CD4-positive, alpha-beta memory T cell (primary cell): ENCODE measurements at regions not wholly inside any gene's neighbourhood (a gene's known extent, or its start where the extent isn't known, plus 50 kb on each side); places are given as distances from the start of the nearest gene placed in this dataset.
A peak's percentile ranks its signal among the peaks of the same experiment; 100 is the strongest.

Source experiments
- CTCF ChIA-PET: fragments of 350-600 bp; sonication (Branson Sonifier 250); formaldehyde crosslinking; loops from one replicate; lab custom pipeline; 2021; ENCODE audit warnings: inconsistent platforms; ENCODE audit not compliant: partially characterized antibody; lab: Charles Lee
- POLR2A ChIA-PET: fragments of 350-600 bp; sonication (Branson Sonifier 250); formaldehyde crosslinking; loops from one replicate; lab custom pipeline; 2021; ENCODE audit not compliant: partially characterized antibody; lab: Charles Lee
- DNase-seq, 5 donors: peaks; one replicate each; pipeline versions ENCODE4 v3.0.0 to v3.0.0-alpha.2; 2020 to 2022; ENCODE audit warnings: mixed read lengths in 1 of 5
- H3K27ac ChIP-seq: one replicate; pipeline ENCODE4 v1.7.0; 2013; ENCODE audit warnings: low read depth, low read length
- H3K27me3 ChIP-seq: 2 replicates; pipeline ENCODE4 v1.7.0; 2013; ENCODE audit warnings: mild to moderate bottlenecking, low read length, moderate library complexity; ENCODE audit not compliant: insufficient read depth
- H3K36me3 ChIP-seq: 2 replicates; pipeline ENCODE4 v1.7.0; 2013; ENCODE audit warnings: mild to moderate bottlenecking, low read length, moderate library complexity; ENCODE audit not compliant: insufficient read depth
- H3K4me1 ChIP-seq: 2 replicates; pipeline ENCODE4 v1.7.0; 2013; ENCODE audit warnings: mild to moderate bottlenecking, low read length, moderate library complexity; ENCODE audit not compliant: insufficient read depth
- H3K4me3 ChIP-seq, 2 donors: one replicate each; pipeline ENCODE4 v1.7.0; 2013; ENCODE audit warnings: low read length in 2 of 2, mild to moderate bottlenecking in 1 of 2
- H3K9me3 ChIP-seq, 2 donors: one replicate each; pipeline ENCODE4 v1.7.0; 2013; ENCODE audit warnings: low read length in 2 of 2, control low read depth in 1 of 2; ENCODE audit not compliant: control insufficient read depth in 1 of 2
- H3K27ac Mint-ChIP-seq, 7 donors: one replicate each; pipeline ENCODE4 v1.8.0; 2020 to 2021; ENCODE audit warnings: mixed read lengths in 7 of 7, mild to moderate bottlenecking in 6 of 7, inconsistent platforms in 3 of 7, moderate library complexity in 3 of 7
- H3K27me3 Mint-ChIP-seq, 2 donors: one replicate each; pipeline ENCODE4 v1.8.0; 2020 to 2021; ENCODE audit warnings: mixed read lengths in 2 of 2
- H3K36me3 Mint-ChIP-seq, 2 donors: one replicate each; pipeline ENCODE4 v1.8.0; 2020 to 2021; ENCODE audit warnings: mixed read lengths in 2 of 2, inconsistent platforms in 1 of 2, mild to moderate bottlenecking in 1 of 2
- H3K4me1 Mint-ChIP-seq, 4 donors: one replicate each; pipeline ENCODE4 v1.8.0; 2020 to 2021; ENCODE audit warnings: mixed read lengths in 4 of 4, mild to moderate bottlenecking in 1 of 4
- H3K4me3 Mint-ChIP-seq, 8 donors: one replicate each; pipeline ENCODE4 v1.8.0; 2020 to 2021; ENCODE audit warnings: mixed read lengths in 8 of 8, mild to moderate bottlenecking in 7 of 8, moderate library complexity in 6 of 8, inconsistent platforms in 3 of 8
- H3K9me3 Mint-ChIP-seq, 8 donors: one replicate each; pipeline ENCODE4 v1.8.0; 2020 to 2021; ENCODE audit warnings: mixed read lengths in 8 of 8, mild to moderate bottlenecking in 5 of 8, inconsistent platforms in 3 of 8, moderate library complexity in 1 of 8
- intact Hi-C: fragments of 100-400 bp; cut with micrococcal nuclease; formaldehyde crosslinking; loops from one replicate; pipeline ENCODE4 v1.15.1; 2023

- Histone ChIP-seq H3K4me3 (no peak overlapping the region), H3K27ac (no peak overlapping the region), H3K4me1 (no peaks in the 10 kb centered on the region), H3K27me3 (no peaks in the 10 kb centered on the region), H3K36me3 (no peaks in the 10 kb centered on the region), H3K9me3 (no peaks in the 10 kb centered on the region)
- intact Hi-C loops, result no loop called here
- Mint-ChIP-seq H3K9me3 (no peaks in the 10 kb centered on the region), H3K27me3 (peaks cover 2 to 4% of the 10 kb centered on the region in 2 donors), H3K4me1 (peaks cover 0 to 6% (median under 1%) of the 10 kb centered on the region in 4 donors), H3K4me3 (no peak overlapping the region), H3K27ac (no peak overlapping the region), H3K36me3 (no peaks in the 10 kb centered on the region)
- CTCF ChIA-PET, result interaction anchor here (1.4 to 1.7 kb wide), 2 partner anchors 11 to 75 kb away, joined by 3 to 6 read pairs; no protein-coding TSS in a partner anchor
- no peak for DNase-seq
- POLR2A ChIA-PET, result interaction anchor here (0.9 kb wide), 1 partner anchor 9 kb away, joined by 3 read pairs; no protein-coding TSS in a partner anchor
These were observed 146.6 kb downstream of the HERPUD2 start for GRCh38 chr7:35548291-35548690.

- POLR2A ChIA-PET, result no interaction called here
- no peaks in the 10 kb centered on the region for H3K36me3 ChIP-seq
- intact Hi-C loops, result no loop called here
- DNase-seq, result no peak
- no peak overlapping the region for H3K4me3 Mint-ChIP-seq
- no peaks in the 10 kb centered on the region for H3K9me3 ChIP-seq
- no peak overlapping the region for H3K27ac ChIP-seq
- no peaks in the 10 kb centered on the region for H3K36me3 Mint-ChIP-seq
- no peaks in the 10 kb centered on the region for H3K27me3 ChIP-seq
- H3K27ac Mint-ChIP-seq, result no peak overlapping the region
- CTCF ChIA-PET, result interaction anchor here (1.7 kb wide), 1 partner anchor 9 kb away, joined by 7 read pairs; no protein-coding TSS in a partner anchor
- H3K4me3 ChIP-seq, result no peak overlapping the region
- no peaks in the 10 kb centered on the region for H3K4me1 ChIP-seq
- no peaks in the 10 kb centered on the region for H3K9me3 Mint-ChIP-seq
- H3K27me3 Mint-ChIP-seq, result peaks cover 2 to 4% of the 10 kb centered on the region in 2 donors
- H3K4me1 Mint-ChIP-seq, result peaks cover 0 to 6% (median under 1%) of the 10 kb centered on the region in 4 donors
These were observed 148.1 kb downstream of the HERPUD2 start for GRCh38 chr7:35546691-35547429.

GRCh38 chr7:35545831-35546230 is 149.1 kb downstream of the HERPUD2 start:
- Histone ChIP-seq H3K36me3 (no peaks in the 10 kb centered on the region), H3K9me3 (no peaks in the 10 kb centered on the region), H3K4me1 (no peaks in the 10 kb centered on the region), H3K27me3 (no peaks in the 10 kb centered on the region), H3K27ac (no peak overlapping the region), H3K4me3 (no peak overlapping the region)
- Mint-ChIP-seq H3K36me3 (no peaks in the 10 kb centered on the region), H3K4me3 (no peak overlapping the region), H3K4me1 (peaks cover 0 to 6% (median under 1%) of the 10 kb centered on the region in 4 donors), H3K27me3 (peaks cover 2 to 4% of the 10 kb centered on the region in 2 donors), H3K27ac (peak overlapping the region in 1 of 7 donors; percentile 43), H3K9me3 (no peaks in the 10 kb centered on the region)
- intact Hi-C loops, result no loop called here
- POLR2A ChIA-PET, result no interaction called here
- CTCF ChIA-PET, result interaction anchor here (1.5 to 1.7 kb wide), 2 partner anchors 8 to 25 kb away, joined by 4 to 7 read pairs; no protein-coding TSS in a partner anchor
- no peak for DNase-seq

- intact Hi-C loops, result no loop called here
- no peak overlapping the region for H3K27ac ChIP-seq
- H3K27me3 ChIP-seq, result no peaks in the 10 kb centered on the region
- Mint-ChIP-seq H3K36me3 (no peaks in the 10 kb centered on the region), H3K4me1 (peaks cover 0 to 6% (median under 1%) of the 10 kb centered on the region in 4 donors), H3K27ac (no peak overlapping the region), H3K27me3 (peaks cover 2 to 4% of the 10 kb centered on the region in 2 donors), H3K4me3 (no peak overlapping the region), H3K9me3 (no peaks in the 10 kb centered on the region)
- H3K36me3 ChIP-seq, result no peaks in the 10 kb centered on the region
- DNase-seq, result no peak
- POLR2A ChIA-PET, result no interaction called here
- CTCF ChIA-PET, result interaction anchor here (0.9 to 1.5 kb wide), 2 partner anchors 10 to 24 kb away, joined by 3 to 4 read pairs; no protein-coding TSS in a partner anchor
- no peaks in the 10 kb centered on the region for H3K4me1 ChIP-seq
- H3K4me3 ChIP-seq, result no peak overlapping the region
- no peaks in the 10 kb centered on the region for H3K9me3 ChIP-seq
These were observed 150.8 kb downstream of the HERPUD2 start for GRCh38 chr7:35544028-35544742.

GRCh38 chr7:35537067-35538023 is 157.6 kb downstream of the HERPUD2 start:
- ChIA-PET POLR2A (no interaction called here), CTCF (interaction anchor here (0.5 to 3.8 kb wide), 13 partner anchors 9 to 1413 kb away, joined by 3 to 12 read pairs (median 4); no protein-coding TSS in a partner anchor)
- peaks cover 3 to 7% of the 10 kb centered on the region in 2 donors for H3K27me3 Mint-ChIP-seq
- H3K27ac ChIP-seq, result no peak overlapping the region
- no peaks in the 10 kb centered on the region for H3K27me3 ChIP-seq
- H3K4me3 Mint-ChIP-seq, result peak overlapping the region; percentile 77 to 93 (median 84)
- no peaks in the 10 kb centered on the region for H3K36me3 ChIP-seq
- no peaks in the 10 kb centered on the region for H3K4me1 ChIP-seq
- DNase-seq, result peak; percentile 68 to 78 (median 75)
- no peaks in the 10 kb centered on the region for H3K9me3 Mint-ChIP-seq
- H3K36me3 Mint-ChIP-seq, result no peaks in the 10 kb centered on the region
- H3K27ac Mint-ChIP-seq, result peak overlapping the region in 2 of 7 donors; percentile 32 to 80
- H3K4me1 Mint-ChIP-seq, result peaks cover 0 to 3% (median under 1%) of the 10 kb centered on the region in 4 donors
- no peaks in the 10 kb centered on the region for H3K9me3 ChIP-seq
- intact Hi-C loops, result loop anchor here (1.0 to 5.0 kb wide), 5 partner anchors 112 to 1445 kb away; partner anchors contain the start of gene DPY19L1
- peak overlapping the region in 1 of 2 donors; percentile 31 for H3K4me3 ChIP-seq

- peaks cover 0 to 3% (median under 1%) of the 10 kb centered on the region in 4 donors for H3K4me1 Mint-ChIP-seq
- H3K27ac Mint-ChIP-seq, result peak overlapping the region in 1 of 7 donors; percentile 36
- Histone ChIP-seq H3K4me3 (no peak overlapping the region), H3K36me3 (no peaks in the 10 kb centered on the region), H3K27ac (no peak overlapping the region), H3K9me3 (no peaks in the 10 kb centered on the region), H3K4me1 (no peaks in the 10 kb centered on the region), H3K27me3 (no peaks in the 10 kb centered on the region)
- DNase-seq, result no peak
- POLR2A ChIA-PET, result no interaction called here
- peaks cover 3 to 8% of the 10 kb centered on the region in 2 donors for H3K27me3 Mint-ChIP-seq
- no peaks in the 10 kb centered on the region for H3K9me3 Mint-ChIP-seq
- CTCF ChIA-PET, result interaction anchor here (3.8 kb wide), 1 partner anchor 16 kb away, joined by 12 read pairs; no protein-coding TSS in a partner anchor
- H3K4me3 Mint-ChIP-seq, result peak overlapping the region in 7 of 8 donors; percentile 41 to 85 (median 70)
- H3K36me3 Mint-ChIP-seq, result no peaks in the 10 kb centered on the region
- intact Hi-C loops, result loop anchor here (5.0 kb wide), 1 partner anchor 1444 kb away; no protein-coding TSS in a partner anchor
These were observed 158.5 kb downstream of the HERPUD2 start for GRCh38 chr7:35536396-35536826.
